Mammary epithelial cell (primary cell): ENCODE measurements at regions not wholly inside any gene's neighbourhood (a gene's known extent, or its start where the extent isn't known, plus 50 kb on each side); places are given as distances from the start of the nearest gene placed in this dataset.

Experiments
- EZH2 ChIP-seq: IDR thresholded peaks from 2 replicates; pipeline ENCODE4 v1.6.1; 2012; ENCODE audit warnings: low read length, inconsistent platforms, borderline replicate concordance
- TF ChIP-seq, protein P1 (sequence below), 2 donors: IDR thresholded peaks in 1 of 2; conservative IDR thresholded peaks in 1 of 2; 2 replicates each; pipeline ENCODE4 v1.5.1; 2011 to 2012; ENCODE audit warnings: inconsistent platforms in 2 of 2, low read length in 2 of 2, mild to moderate bottlenecking in 2 of 2, control low read depth in 1 of 2, low read depth in 1 of 2; ENCODE audit not compliant: insufficient read depth in 1 of 2; ENCODE audit errors: extremely low read depth in 1 of 2

DNA sequence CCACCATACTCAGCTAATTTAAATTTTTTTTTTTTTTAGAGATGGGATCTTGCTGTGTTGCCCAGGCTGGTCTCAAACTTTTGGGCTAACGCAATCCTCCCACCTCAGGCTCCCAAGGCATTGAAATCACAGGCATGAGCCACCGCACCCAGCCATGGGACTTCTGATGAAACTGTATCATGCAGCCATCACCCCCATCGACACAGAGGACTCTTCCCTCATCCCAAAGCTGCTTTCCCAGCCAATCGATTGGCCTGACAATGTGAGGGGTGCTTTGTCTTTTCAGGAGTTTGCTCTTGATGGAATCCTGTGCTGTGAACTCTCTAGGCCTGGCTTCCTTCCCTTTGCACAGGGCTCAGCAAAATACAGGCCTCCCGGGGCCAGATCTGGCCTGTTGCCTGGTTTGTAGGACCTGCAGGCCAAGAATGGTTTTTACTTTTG is 59.6 kb upstream of the NCOR2 start:
- TF ChIP-seq, protein P1, sequence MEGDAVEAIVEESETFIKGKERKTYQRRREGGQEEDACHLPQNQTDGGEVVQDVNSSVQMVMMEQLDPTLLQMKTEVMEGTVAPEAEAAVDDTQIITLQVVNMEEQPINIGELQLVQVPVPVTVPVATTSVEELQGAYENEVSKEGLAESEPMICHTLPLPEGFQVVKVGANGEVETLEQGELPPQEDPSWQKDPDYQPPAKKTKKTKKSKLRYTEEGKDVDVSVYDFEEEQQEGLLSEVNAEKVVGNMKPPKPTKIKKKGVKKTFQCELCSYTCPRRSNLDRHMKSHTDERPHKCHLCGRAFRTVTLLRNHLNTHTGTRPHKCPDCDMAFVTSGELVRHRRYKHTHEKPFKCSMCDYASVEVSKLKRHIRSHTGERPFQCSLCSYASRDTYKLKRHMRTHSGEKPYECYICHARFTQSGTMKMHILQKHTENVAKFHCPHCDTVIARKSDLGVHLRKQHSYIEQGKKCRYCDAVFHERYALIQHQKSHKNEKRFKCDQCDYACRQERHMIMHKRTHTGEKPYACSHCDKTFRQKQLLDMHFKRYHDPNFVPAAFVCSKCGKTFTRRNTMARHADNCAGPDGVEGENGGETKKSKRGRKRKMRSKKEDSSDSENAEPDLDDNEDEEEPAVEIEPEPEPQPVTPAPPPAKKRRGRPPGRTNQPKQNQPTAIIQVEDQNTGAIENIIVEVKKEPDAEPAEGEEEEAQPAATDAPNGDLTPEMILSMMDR (conservative IDR thresholded peaks at IDR 0.05 in 1 of 2, IDR thresholded peaks at IDR 0.05 in 1 of 2; ENCODE audit: extremely low read depth in 1 of 2, insufficient read depth in 1 of 2, low read depth in 1 of 2, low read length in 2 of 2): no peak
- no peak for TF ChIP-seq EZH2
